Fibroblast of pulmonary artery (primary cell): ENCODE measurements at regions not wholly inside any gene's neighbourhood (a gene's known extent, or its start where the extent isn't known, plus 50 kb on each side); places are given as distances from the start of the nearest gene placed in this dataset.

Source experiments
- DNase-seq: peaks from one replicate; pipeline ENCODE4 v3.0.0-alpha.2; 2010; ENCODE audit warnings: low read depth
- H3K4me3 ChIP-seq: replicated peaks from 2 replicates; pipeline ENCODE4 v1.5.1; 2011; ENCODE audit warnings: low read depth, mild to moderate bottlenecking, control low read depth, low read length, moderate library complexity
- TF ChIP-seq, protein P1 (sequence below): IDR thresholded peaks from 2 replicates; pipeline ENCODE4 v1.5.1; 2011; ENCODE audit warnings: mild to moderate bottlenecking, control low read depth, low read length, inconsistent platforms; ENCODE audit errors: missing control alignments

DNA sequence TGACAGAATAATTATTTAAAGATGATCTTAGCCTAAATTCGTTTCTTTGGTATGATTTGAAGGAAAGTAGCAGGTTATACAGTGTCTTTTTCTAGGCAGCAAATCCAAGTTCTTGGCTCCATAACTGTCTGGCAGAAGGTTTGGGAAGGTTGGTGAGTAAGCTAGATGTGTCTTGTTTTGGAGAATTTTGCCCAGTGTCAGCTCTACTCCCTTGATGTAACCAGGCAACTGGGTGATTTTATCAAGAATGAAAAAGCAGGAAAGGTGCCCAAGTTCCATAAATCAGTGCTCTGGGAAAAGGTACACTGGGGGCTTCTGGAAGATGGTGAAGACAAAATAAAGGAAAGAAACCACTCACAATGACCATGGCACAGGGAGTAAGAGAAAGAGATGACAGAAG lies 71.5 kb upstream of the USP47 start:
- H3K4me3 ChIP-seq, result no peak overlapping the region
- DNase-seq, result no peak
- TF ChIP-seq, protein P1, sequence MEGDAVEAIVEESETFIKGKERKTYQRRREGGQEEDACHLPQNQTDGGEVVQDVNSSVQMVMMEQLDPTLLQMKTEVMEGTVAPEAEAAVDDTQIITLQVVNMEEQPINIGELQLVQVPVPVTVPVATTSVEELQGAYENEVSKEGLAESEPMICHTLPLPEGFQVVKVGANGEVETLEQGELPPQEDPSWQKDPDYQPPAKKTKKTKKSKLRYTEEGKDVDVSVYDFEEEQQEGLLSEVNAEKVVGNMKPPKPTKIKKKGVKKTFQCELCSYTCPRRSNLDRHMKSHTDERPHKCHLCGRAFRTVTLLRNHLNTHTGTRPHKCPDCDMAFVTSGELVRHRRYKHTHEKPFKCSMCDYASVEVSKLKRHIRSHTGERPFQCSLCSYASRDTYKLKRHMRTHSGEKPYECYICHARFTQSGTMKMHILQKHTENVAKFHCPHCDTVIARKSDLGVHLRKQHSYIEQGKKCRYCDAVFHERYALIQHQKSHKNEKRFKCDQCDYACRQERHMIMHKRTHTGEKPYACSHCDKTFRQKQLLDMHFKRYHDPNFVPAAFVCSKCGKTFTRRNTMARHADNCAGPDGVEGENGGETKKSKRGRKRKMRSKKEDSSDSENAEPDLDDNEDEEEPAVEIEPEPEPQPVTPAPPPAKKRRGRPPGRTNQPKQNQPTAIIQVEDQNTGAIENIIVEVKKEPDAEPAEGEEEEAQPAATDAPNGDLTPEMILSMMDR, result no peak

DNA sequence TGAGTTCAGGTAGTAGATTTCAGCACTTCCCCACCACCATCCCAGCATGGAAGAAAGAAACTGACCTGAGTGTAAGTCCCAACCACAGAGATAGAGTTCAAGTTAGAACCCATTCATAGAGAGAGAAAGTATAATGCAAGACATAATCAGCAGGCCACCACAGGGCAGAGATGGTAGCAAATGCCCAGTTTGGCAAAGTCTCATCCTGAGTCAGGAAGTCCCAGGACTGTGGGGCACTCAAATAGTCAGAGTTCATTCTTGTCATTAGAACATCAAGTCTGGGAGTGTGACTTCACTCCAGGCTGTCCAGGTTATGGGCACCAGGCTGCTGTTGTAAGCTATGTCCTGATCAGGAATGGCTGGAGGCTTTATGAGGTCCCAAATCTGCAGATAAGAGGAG lies 72.0 kb upstream of the USP47 start:
- TF ChIP-seq, protein P1, result no peak

GRCh38 chr11:11769362-11769761 lies 72.4 kb upstream of the USP47 start:
- TF ChIP-seq, protein P1, result no peak
- H3K4me3 ChIP-seq, result no peak overlapping the region
- no peak for DNase-seq

More for the DNA sequence above, 72.0 kb upstream of the USP47 start:
- no peak overlapping the region for H3K4me3 ChIP-seq
- no peak for DNase-seq

- H3K4me3 ChIP-seq, result no peak overlapping the region
- no peak for DNase-seq
- TF ChIP-seq, protein P1, result no peak
These were observed 77.4 kb upstream of the USP47 start for GRCh38 chr11:11764423-11764803.

DNA sequence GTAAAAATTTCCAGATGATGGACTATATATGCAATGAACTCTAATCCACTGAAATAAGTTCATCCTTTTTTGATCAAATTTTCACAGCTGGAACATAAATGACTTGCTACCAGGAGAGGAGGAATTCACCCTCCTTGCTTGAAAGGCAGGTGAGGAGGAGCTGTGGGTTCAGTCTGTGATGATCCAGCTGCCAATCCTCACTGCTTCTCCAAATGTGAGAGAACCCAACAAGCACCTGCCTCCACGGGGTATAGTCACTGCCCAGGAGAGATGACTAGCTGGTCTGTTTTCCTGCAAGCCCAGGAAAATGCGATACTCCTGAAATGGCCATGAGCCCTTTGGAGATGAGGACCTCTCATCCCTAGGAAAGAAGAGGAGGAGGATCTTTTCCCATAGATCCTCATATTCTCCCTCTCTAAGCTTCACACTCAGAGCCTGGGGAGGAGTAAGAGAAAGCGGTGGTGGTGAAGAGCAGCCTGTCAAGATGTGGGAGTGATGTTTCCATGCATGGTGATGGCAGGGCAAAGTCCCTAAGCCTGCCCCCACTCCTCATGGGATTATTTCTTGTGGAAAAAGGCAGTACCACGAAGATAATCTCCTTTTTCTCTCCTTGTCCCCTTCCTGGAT lies 77.9 kb upstream of the USP47 start:
- no peak overlapping the region for H3K4me3 ChIP-seq
- DNase-seq, result no peak
- TF ChIP-seq, protein P1, result no peak

DNA sequence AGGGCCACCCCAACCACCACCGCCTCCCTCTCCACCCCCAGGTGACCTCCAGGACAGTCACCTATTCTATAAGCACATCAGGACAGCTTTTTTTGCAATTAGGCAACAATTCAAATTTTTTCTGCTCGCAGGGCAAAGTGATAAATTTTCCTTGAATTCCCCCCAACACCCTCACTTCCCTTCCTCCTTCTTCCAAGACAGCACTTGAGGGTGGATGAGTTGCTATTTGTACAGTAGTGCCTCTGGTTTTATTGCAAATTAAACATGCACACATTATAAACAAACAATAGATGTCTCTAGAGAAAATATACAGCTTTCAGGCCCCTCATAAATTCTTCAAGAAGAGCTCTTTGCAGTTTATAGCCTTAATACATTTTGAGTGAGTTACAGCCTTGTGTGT lies 80.9 kb upstream of the USP47 start:
- DNase-seq, result no peak
- H3K4me3 ChIP-seq, result no peak overlapping the region
- TF ChIP-seq, protein P1, result no peak

GRCh38 chr11:11758603-11759196 lies 83.1 kb upstream of the USP47 start:
- no peak for DNase-seq
- TF ChIP-seq, protein P1, result no peak
- no peak overlapping the region for H3K4me3 ChIP-seq
